Neuronal stem cell (in vitro differentiated cells): ENCODE measurements at regions not wholly inside any gene's neighbourhood (a gene's known extent, or its start where the extent isn't known, plus 50 kb on each side); places are given as distances from the start of the nearest gene placed in this dataset.

Source experiments
- DNase-seq: peaks from one replicate; pipeline ENCODE4 v3.0.0-alpha.2; 2013; ENCODE audit warnings: low spot score
- H2AFZ ChIP-seq: one replicate; pipeline ENCODE4 v1.6.1; 2013; ENCODE audit warnings: mild to moderate bottlenecking, low read length, inconsistent platforms
- H2AK5ac ChIP-seq: 2 replicates; pipeline ENCODE4 v1.6.1; 2013; ENCODE audit warnings: low read depth, mild to moderate bottlenecking, inconsistent platforms, low read length, moderate library complexity, mixed read lengths
- H2BK120ac ChIP-seq: 2 replicates; pipeline ENCODE4 v1.6.1; 2013; ENCODE audit warnings: low read depth, mild to moderate bottlenecking, inconsistent platforms, low read length, moderate library complexity, mixed read lengths
- H2BK12ac ChIP-seq: one replicate; pipeline ENCODE4 v1.6.1; 2013; ENCODE audit warnings: low read length, inconsistent platforms
- H2BK15ac ChIP-seq: 2 replicates; pipeline ENCODE4 v1.6.1; 2013; ENCODE audit warnings: mild to moderate bottlenecking, low read length, inconsistent platforms, mixed read lengths
- H2BK5ac ChIP-seq: one replicate; pipeline ENCODE4 v1.6.1; 2013; ENCODE audit warnings: inconsistent platforms, mild to moderate bottlenecking, low read length, moderate library complexity
- H3K14ac ChIP-seq: one replicate; pipeline ENCODE4 v1.6.1; 2013; ENCODE audit warnings: low read length, inconsistent platforms
- H3K18ac ChIP-seq: 2 replicates; pipeline ENCODE4 v1.6.1; 2013; ENCODE audit warnings: low read length, inconsistent platforms
- H3K23ac ChIP-seq: 2 replicates; pipeline ENCODE4 v1.6.1; 2013; ENCODE audit warnings: low read depth, mild to moderate bottlenecking, mixed read lengths, low read length, inconsistent platforms; ENCODE audit not compliant: poor library complexity
- H3K27ac ChIP-seq: replicated peaks from 3 replicates; pipeline ENCODE4 v1.5.1; 2013; ENCODE audit warnings: low read length, inconsistent platforms
- H3K27me3 ChIP-seq, 3 experiments: 2 replicates each; pipeline ENCODE4 v1.6.1; 2013; ENCODE audit warnings: low read length in 3 of 3, mild to moderate bottlenecking in 2 of 3, inconsistent platforms in 1 of 3, low read depth in 1 of 3, mixed read lengths in 1 of 3, moderate library complexity in 1 of 3; ENCODE audit not compliant: control insufficient read depth in 3 of 3, insufficient read depth in 3 of 3
- H3K36me3 ChIP-seq, 2 donors: replicated peaks in 1 of 2; 2 replicates each; pipeline ENCODE4 v1.6.1; 2013; ENCODE audit warnings: low read length in 2 of 2; ENCODE audit not compliant: control insufficient read depth in 2 of 2, insufficient read depth in 2 of 2
- H3K4ac ChIP-seq: 2 replicates; pipeline ENCODE4 v1.6.1; 2013; ENCODE audit warnings: inconsistent platforms, mild to moderate bottlenecking, low read length, moderate library complexity
- H3K4me1 ChIP-seq, 2 donors: 1 replicate in 1 of 2; 2 replicates in 1 of 2; pipeline ENCODE4 v1.6.1; 2013; ENCODE audit warnings: low read length in 2 of 2, low read depth in 1 of 2; ENCODE audit not compliant: control insufficient read depth in 2 of 2, insufficient read depth in 1 of 2
- H3K4me2 ChIP-seq: one replicate; pipeline ENCODE4 v1.6.1; 2013; ENCODE audit warnings: mild to moderate bottlenecking, low read length, inconsistent platforms; ENCODE audit not compliant: insufficient read depth, poor library complexity, severe bottlenecking
- H3K4me3 ChIP-seq, 2 donors: 2 replicates each; pipeline ENCODE4 v1.5.1; 2013; ENCODE audit warnings: low read length in 2 of 2, mild to moderate bottlenecking in 2 of 2, inconsistent platforms in 1 of 2, moderate library complexity in 1 of 2
- H3K79me1 ChIP-seq: one replicate; pipeline ENCODE4 v1.6.1; 2013; ENCODE audit warnings: low read depth, mild to moderate bottlenecking, inconsistent platforms, low read length, moderate library complexity
- H3K9ac ChIP-seq: one replicate; pipeline ENCODE4 v1.6.1; 2013; ENCODE audit warnings: mild to moderate bottlenecking, low read depth, low read length, inconsistent platforms; ENCODE audit not compliant: poor library complexity
- H3K9me3 ChIP-seq, 2 donors: replicated peaks in 1 of 2; 2 replicates each; pipeline versions ENCODE3 to v1.6.1; 2013; ENCODE audit warnings: low read length in 2 of 2, mild to moderate bottlenecking in 2 of 2, inconsistent platforms in 1 of 2, low read depth in 1 of 2, mixed read lengths in 1 of 2, moderate library complexity in 1 of 2; ENCODE audit not compliant: control insufficient read depth in 2 of 2, insufficient read depth in 1 of 2
- H4K8ac ChIP-seq: one replicate; pipeline ENCODE4 v1.6.1; 2013; ENCODE audit warnings: low read depth, mild to moderate bottlenecking, inconsistent platforms, low read length, moderate library complexity
- H4K91ac ChIP-seq: one replicate; pipeline ENCODE4 v1.6.1; 2013; ENCODE audit warnings: low read length, low read depth, mild to moderate bottlenecking, inconsistent platforms; ENCODE audit not compliant: poor library complexity
- WGBS, 2 donors: extraction: QIAGEN DNeasy Blood & Tissue Kit; methylation state at CpG; one replicate each; pipeline ENCODE4 v1.1.7; 2013; ENCODE audit warnings: missing lambda C conversion rate in 2 of 2, mixed read lengths in 1 of 2; ENCODE audit not compliant: insufficient read length in 2 of 2, insufficient replicate concordance in 1 of 2; ENCODE audit errors: extremely low coverage in 2 of 2; 5-methylcytosine and 5-hydroxymethylcytosine counted together

DNA sequence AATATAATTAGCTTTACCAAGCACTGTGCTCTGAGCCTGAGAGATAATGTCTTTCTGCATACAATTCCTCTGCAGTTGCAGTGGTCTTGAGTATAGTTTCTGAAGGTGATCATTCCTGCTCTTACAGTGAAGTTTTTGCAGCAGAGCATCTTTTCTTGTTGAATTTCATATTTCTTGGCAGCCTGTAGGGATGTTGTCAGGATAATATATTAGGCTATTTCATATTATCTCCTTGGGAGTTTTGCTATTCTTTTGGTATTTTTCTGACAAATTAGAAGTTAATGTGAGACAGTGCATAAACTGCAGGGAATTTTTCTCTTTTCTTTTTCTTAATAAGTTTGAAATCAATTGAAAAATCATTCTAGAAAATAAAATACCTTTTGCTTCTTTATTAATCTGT is 1502.6 kb upstream of the FLRT2 start:
- H3K27me3 ChIP-seq = no peaks in the 10 kb centered on the region
- H3K4me1 ChIP-seq = no peaks in the 10 kb centered on the region
- H3K4me3 ChIP-seq = no peak overlapping the region
- no peak overlapping the region for H4K91ac ChIP-seq
- H2AK5ac ChIP-seq = no peak overlapping the region
- H3K36me3 ChIP-seq = no peaks in the 10 kb centered on the region
- H4K8ac ChIP-seq = no peak overlapping the region
- peaks cover 0 to 1% of the 10 kb centered on the region in 2 donors for H3K9me3 ChIP-seq
- H2BK15ac ChIP-seq = no peak overlapping the region
- H3K23ac ChIP-seq = no peak overlapping the region
- H2AFZ ChIP-seq = no peak overlapping the region
- H3K18ac ChIP-seq = no peak overlapping the region
- H3K4me2 ChIP-seq = no peak overlapping the region
- no peak overlapping the region for H2BK120ac ChIP-seq
- H2BK5ac ChIP-seq = no peak overlapping the region
- H3K9ac ChIP-seq = no peak overlapping the region
- H3K14ac ChIP-seq = no peak overlapping the region
- H3K27ac ChIP-seq = no peak overlapping the region
- H3K79me1 ChIP-seq = no peaks in the 10 kb centered on the region
- H2BK12ac ChIP-seq = no peak overlapping the region
- H3K4ac ChIP-seq = no peak overlapping the region
- DNase-seq = no peak

DNA sequence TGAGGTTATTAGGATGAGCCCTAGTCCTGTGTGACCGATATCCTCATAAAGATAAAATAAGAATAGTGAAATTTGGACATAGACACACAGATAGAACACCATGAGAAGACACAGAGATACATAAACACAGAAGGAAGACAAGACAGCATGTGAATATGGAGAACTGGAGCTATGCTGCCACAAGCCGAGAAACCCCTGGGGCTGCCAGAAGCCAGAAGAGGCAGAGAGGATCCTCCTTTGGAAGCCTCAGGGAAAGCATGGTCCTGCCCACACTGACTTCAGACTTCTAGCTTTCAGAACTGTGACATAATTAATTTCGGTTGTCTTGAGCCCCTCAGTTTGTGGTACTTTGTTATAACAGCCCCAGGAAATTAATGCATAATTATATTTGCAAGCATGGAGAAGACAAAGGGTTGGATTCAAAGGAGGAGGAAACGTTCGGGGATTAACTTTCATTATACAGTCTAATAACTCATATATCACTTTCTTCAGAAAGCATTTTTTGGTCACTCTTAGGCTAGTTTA is 1501.8 kb upstream of the FLRT2 start:
- Histone ChIP-seq H3K23ac (no peak overlapping the region), H4K8ac (no peak overlapping the region), H4K91ac (no peak overlapping the region), H2BK120ac (no peak overlapping the region), H3K14ac (no peak overlapping the region), H3K36me3 (no peaks in the 10 kb centered on the region), H3K4me1 (no peaks in the 10 kb centered on the region), H2AFZ (no peak overlapping the region), H2BK15ac (no peak overlapping the region), H2BK12ac (no peak overlapping the region), H3K9me3 (peaks cover 0 to 1% of the 10 kb centered on the region in 2 donors), H3K27me3 (no peaks in the 10 kb centered on the region), H3K4me2 (no peak overlapping the region), H3K79me1 (no peaks in the 10 kb centered on the region), H3K18ac (no peak overlapping the region), H3K4ac (no peak overlapping the region), H3K4me3 (no peak overlapping the region), H3K9ac (no peak overlapping the region), H3K27ac (no peak overlapping the region), H2BK5ac (no peak overlapping the region), H2AK5ac (no peak overlapping the region)
- no CpG with 5 or more reads among the region's 5 CpGs for WGBS, 2 donors
- DNase-seq = no peak

DNA sequence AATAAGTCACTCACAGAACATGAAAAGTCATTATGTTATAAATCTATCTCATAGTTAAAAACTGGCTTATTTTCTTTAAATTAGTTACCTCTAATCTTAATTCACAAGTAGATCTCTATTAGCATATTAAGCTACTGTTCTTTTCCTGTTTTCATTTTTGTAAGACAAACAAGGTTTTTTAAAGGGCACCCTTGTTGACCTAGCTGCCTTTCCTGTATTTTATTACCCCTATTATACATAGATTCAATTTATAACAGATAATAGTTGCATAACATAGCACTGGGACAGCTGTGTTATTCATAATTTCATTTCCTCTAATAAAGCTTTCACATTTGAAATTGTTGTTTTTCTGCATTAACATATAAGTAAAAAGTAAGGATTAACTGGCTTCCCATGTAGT is 1500.7 kb upstream of the FLRT2 start:
- H3K27ac ChIP-seq = no peak overlapping the region
- H4K8ac ChIP-seq = no peak overlapping the region
- no peak overlapping the region for H3K4ac ChIP-seq
- H3K9me3 ChIP-seq = peaks cover 0 to 1% of the 10 kb centered on the region in 2 donors
- H3K27me3 ChIP-seq = no peaks in the 10 kb centered on the region
- H3K9ac ChIP-seq = no peak overlapping the region
- DNase-seq = no peak
- no peaks in the 10 kb centered on the region for H3K36me3 ChIP-seq
- H3K23ac ChIP-seq = no peak overlapping the region
- no peak overlapping the region for H2BK120ac ChIP-seq
- H2BK12ac ChIP-seq = no peak overlapping the region
- no peak overlapping the region for H2AK5ac ChIP-seq
- H2AFZ ChIP-seq = no peak overlapping the region
- H3K4me3 ChIP-seq = no peak overlapping the region
- H3K14ac ChIP-seq = no peak overlapping the region
- H3K79me1 ChIP-seq = no peaks in the 10 kb centered on the region
- no peak overlapping the region for H4K91ac ChIP-seq
- H3K4me1 ChIP-seq = no peaks in the 10 kb centered on the region
- no peak overlapping the region for H2BK15ac ChIP-seq
- H3K4me2 ChIP-seq = no peak overlapping the region
- H2BK5ac ChIP-seq = no peak overlapping the region
- H3K18ac ChIP-seq = no peak overlapping the region

DNA sequence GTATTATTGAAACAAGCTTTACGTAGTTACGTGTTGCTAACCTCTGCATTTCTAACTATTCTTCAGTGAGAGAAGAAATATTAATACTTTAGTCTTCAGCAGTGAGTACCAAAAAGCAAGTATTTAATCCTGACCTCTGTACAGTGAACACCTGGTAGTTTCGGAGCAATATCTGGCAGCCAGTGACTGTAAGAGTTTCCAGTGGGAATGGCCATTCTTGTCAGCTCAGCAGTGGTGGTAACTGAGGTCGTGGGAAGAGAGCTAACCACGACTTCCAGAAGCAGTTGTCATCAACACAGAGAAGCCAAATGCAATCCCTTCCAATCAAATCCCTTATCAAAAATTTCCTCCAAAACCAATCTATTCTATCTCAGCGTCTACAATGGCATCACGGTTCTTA is 1500.2 kb upstream of the FLRT2 start:
- WGBS, 2 donors = 100% methylated on average over 2 of the region's 7 CpGs; no CpG with 5 or more reads in 1 of the 2 donors
- H2AFZ ChIP-seq = no peak overlapping the region

More for the DNA sequence above, 1500.2 kb upstream of the FLRT2 start:
- no peak for DNase-seq
- H3K4me3 ChIP-seq = no peak overlapping the region
- no peak overlapping the region for H2BK5ac ChIP-seq
- H3K79me1 ChIP-seq = no peaks in the 10 kb centered on the region
- H2AK5ac ChIP-seq = no peak overlapping the region
- H3K23ac ChIP-seq = no peak overlapping the region
- no peak overlapping the region for H3K14ac ChIP-seq
- H3K9me3 ChIP-seq = peaks cover 0 to 1% of the 10 kb centered on the region in 2 donors
- no peak overlapping the region for H3K9ac ChIP-seq
- H2BK15ac ChIP-seq = no peak overlapping the region
- no peak overlapping the region for H3K4ac ChIP-seq
- no peak overlapping the region for H2BK120ac ChIP-seq
- no peak overlapping the region for H2BK12ac ChIP-seq
- H3K18ac ChIP-seq = no peak overlapping the region
- no peak overlapping the region for H3K4me2 ChIP-seq
- H4K91ac ChIP-seq = no peak overlapping the region
- no peak overlapping the region for H3K27ac ChIP-seq
- H4K8ac ChIP-seq = no peak overlapping the region
- no peaks in the 10 kb centered on the region for H3K36me3 ChIP-seq
- no peaks in the 10 kb centered on the region for H3K27me3 ChIP-seq
- H3K4me1 ChIP-seq = no peaks in the 10 kb centered on the region
